HG02981 (cell line): ENCODE measurements at regions not wholly inside any gene's neighbourhood (a gene's known extent, or its start where the extent isn't known, plus 50 kb on each side); places are given as distances from the start of the nearest gene placed in this dataset.
"Not testable (repeated sequence)": the region's sequence is repeated elsewhere in the genome, so short reads cannot be mapped to it uniquely, and the experiment has no call there.

ENCODE experiments used
- ATAC-seq: cut with Tn5 transposase; IDR thresholded peaks from one replicate; pipeline ENCODE4 v1.9.1; 2021; ENCODE audit warnings: mild to moderate bottlenecking, moderate library complexity; ENCODE audit not compliant: unreplicated experiment

- ATAC-seq, result no peak
Observed at GRCh38 chr18:33820517-33821371, 242.7 kb downstream of the ASXL3 start.

GRCh38 chr18:33819692-33820343 lies 241.8 kb downstream of the ASXL3 start:
- ATAC-seq, result not testable (repeated sequence)

- no peak for ATAC-seq
Observed at GRCh38 chr18:33818145-33818544, 240.1 kb downstream of the ASXL3 start.

GRCh38 chr18:33817096-33817495 lies 239.1 kb downstream of the ASXL3 start:
- ATAC-seq, result no peak

- ATAC-seq, result no peak
Observed at GRCh38 chr18:33814546-33814945, 236.5 kb downstream of the ASXL3 start.

- ATAC-seq, result no peak
Observed at GRCh38 chr18:33812186-33812585, 234.2 kb downstream of the ASXL3 start.

- no peak for ATAC-seq
Observed at GRCh38 chr18:33805592-33805991, 227.6 kb downstream of the ASXL3 start.

- no peak for ATAC-seq
Observed at GRCh38 chr18:33804258-33804657, 226.2 kb downstream of the ASXL3 start.

GRCh38 chr18:33803636-33804035 lies 225.6 kb downstream of the ASXL3 start:
- no peak for ATAC-seq

GRCh38 chr18:33802955-33803354 lies 224.9 kb downstream of the ASXL3 start:
- no peak for ATAC-seq
